SKM-1 treated with dmso at 0.1 percent for 144 hours (cell line): ENCODE measurements at regions not wholly inside any gene's neighbourhood (a gene's known extent, or its start where the extent isn't known, plus 50 kb on each side); places are given as distances from the start of the nearest gene placed in this dataset.
"Not testable (repeated sequence)": the region's sequence is repeated elsewhere in the genome, so short reads cannot be mapped to it uniquely, and the experiment has no call there.

Experiments used
- DNase-seq: peaks from one replicate; lab custom pipeline; 2025; ENCODE audit not compliant: unreplicated experiment; lab: John Stamatoyannopoulos, UW

DNA sequence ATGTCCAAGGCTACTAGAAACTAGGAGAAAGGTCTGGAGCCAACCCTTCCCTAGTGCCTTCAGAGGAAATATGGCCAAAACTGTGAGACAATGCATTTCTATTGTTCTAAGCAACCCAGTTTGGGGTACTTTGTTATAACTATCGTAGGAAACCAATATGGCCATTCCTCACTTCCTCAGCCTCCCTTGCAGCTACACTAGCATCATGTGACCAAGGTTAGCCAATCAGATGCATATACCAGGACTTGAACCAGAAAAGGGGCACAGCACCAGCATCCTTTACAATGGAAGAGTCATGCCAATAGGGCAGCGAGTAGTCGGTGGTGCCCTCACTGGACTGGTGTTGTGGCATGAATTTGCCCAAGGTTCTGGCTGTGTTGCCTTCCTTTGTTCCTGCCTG lies 464.0 kb downstream of the TMEM114 start:
- DNase-seq = no peak

DNA sequence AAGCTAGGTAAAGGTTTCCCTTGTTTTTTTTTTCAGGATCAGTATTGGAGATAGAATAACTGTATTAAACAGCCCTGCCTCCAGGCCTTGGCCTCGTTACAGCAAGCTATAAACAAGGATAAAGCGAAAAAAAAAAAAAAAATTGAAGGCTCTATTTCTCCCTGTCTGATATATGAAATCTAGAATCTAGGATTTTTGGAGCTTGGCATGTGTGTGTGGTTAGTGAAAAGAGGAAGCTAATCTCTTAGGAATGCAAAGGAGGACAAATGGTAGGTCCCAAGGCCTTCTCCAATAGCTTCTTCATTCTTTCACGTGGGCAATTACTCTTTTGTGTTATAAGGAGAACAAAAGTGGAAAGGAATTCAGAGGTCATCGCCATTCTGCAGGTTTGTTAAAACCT lies 470.3 kb downstream of the TMEM114 start:
- no peak for DNase-seq

DNA sequence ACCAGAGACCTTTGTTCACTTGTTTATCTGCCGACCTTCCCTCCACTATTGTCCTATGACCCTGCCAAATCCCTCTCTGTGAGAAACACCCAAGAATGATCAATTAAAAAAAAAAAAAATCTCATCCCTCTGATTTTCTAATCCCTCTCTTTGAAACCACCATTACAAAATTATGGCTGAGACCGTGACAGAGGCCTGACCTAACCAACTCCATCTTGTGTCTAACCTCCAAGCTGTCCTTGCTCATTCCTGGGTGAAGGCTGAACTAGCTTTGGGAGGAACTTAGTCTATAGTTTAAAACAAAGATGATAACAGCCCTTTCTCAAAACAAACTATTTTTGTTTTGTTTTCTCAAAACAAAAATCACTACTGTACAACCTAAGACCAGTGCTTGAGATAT lies 474.5 kb downstream of the TMEM114 start:
- DNase-seq = no peak

DNA sequence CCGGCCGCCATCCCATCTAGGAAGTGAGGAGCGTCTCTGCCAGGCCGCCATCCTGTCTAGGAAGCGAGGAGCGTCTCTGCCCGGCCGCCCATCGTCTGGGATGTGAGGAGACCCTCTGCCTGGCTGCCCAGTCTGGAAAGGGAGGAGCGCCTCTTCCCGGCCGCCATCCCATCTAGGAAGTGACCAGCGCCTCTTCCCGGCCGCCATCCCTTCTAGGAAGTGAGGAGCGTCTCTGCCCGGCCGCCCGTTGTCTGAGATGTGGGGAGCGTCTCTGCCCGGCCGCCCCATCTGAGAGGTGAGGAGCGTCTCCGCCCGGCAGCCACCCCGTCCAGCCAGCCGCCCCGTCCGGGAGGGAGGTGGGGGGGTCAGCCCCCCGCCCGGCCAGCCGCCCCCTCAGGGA lies 475.4 kb downstream of the TMEM114 start:
- DNase-seq = not testable (repeated sequence)

DNA sequence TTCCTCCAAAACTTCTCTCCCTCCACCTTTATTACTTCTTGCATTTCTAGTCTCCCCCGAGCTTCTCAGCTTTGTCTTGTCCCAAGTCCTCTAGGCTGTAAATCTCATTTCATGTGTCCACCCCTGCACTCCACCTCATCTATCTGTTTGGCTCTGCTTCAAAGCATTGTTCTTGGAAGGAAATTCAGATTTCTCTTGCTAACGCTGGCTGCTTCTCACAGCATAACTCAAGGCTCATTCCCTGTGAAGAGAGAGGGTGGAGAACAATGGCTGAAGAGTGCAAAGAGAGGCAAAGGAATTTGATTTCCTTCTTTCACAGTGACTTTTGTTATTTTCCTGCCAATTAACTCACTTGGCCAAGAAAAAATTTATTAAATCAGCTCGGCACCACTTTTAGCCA lies 476.5 kb downstream of the TMEM114 start:
- DNase-seq = no peak

DNA sequence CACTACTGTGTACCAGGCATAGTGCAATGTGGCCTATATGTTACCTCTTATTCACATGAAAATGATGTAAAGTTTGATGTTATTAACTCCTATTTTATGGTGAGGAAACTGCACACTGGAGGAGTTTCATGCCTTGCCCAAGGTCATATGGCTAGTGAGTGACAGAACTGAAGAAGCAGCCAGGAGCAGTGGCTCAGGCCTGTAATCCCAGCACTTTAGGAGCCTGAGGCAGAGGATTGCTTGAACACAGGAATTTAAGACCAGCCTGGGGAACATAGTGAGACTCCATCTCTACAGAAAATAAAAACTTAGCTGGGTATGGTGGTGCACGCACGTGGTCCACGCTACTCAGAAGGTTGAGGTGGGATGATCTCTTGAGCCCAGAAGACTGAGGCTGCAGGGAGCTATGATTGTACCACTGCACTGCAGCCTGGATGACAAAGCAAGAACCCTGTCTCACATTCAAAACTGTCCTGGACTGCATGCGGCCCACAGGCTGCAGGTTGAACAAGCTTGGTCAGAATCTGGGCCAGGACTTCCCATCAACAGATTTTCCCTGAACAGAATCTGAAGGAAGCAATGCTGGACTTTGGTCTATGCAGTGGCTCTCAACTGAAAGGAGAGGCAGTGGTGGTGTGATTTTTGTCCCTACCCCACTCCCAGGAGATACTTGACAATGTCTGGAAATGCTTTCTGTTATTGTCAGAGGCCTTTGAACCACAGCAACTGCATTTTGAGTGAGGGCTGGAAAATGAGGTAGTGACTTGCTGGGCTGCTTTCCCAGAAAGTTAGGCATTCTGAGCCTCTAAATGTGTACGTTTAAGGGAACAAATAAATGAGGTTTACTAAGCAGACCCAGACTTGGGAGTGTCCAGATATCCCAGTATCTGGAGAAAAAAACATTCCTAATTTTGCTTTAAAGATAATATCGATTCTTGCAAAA lies 479.5 kb downstream of the TMEM114 start:
- DNase-seq = no peak

DNA sequence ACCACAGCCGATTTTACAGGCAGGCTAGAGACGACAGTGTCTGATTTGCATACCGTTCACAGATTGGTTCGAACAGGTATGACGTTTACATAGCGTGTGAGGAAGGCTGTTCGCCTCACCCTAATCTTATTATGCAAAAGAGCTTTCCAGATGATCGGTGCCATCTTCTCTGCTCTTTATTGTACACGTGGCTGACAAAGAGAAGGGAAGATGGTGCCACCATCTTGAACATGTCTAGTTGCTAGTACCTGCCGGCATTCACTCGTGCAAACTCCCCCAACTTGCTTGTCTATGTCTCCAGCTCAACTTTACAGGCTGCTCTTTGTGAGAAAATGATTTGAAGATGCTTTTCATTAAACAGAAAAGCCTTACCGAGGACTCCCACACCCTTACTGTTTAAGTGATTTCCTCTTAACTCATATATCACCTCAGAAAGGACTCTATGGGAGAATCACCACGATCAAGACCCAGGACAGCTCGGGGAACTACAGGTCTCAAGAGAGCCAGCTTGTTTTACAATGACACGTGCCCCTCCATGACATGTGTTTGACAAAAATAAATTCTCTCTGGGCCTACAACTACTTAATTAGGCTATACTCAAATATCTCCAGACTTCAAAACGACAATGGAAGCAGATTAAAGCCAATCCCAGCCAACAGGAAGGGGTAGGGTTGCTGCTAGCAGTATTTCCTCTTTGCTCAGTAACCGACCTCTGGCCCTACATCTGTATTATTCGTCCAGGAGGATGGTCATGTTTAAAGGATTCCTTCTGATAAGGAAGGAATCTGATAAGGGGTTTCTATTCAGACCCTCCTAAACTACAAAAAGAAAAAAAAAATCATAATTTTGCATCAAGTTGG lies 480.6 kb downstream of the TMEM114 start:
- no peak for DNase-seq

DNA sequence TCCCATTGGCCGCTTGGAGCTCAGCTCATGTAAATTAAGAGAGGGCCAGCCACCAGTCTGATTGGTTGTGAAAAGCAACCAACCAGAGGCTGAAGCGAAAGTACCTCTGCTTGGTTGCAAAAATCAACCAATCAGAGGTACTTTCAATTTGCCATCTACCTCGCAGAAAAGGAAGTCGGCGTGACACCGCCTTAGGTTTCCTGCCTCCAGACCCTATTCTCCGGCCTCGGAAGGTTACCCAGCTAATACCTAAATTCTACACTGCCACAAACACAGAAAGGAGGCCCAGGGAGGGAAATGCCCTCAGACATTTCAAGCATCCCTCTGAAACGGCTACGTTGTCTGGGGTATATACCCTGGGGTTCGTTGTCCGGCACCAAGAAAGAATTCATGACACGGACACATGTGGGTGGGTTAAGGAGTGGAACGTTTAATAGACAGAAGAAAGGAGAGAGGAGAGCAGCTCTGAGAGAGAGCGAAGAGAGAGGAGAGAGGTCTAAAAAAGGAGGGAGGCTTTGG lies 481.3 kb downstream of the TMEM114 start:
- DNase-seq = no peak

DNA sequence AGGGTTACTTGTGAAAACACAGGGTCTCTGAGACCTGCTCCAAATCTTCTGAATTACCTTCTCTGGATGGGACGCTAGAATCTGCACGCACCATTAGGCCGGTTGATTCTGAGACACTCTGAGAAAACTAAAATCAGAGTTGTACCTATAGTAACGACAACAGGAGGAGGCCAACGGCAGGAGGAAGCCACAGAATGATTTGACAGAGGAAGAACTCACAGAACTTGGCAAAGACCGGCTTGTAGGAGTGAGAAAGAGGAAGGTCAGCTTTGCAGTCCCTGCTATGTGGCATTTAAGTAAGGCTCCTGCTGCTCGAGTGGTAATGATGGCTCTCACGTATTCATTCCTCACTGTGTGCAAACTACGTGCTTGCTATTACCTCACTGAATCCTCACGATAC lies 483.0 kb downstream of the TMEM114 start:
- no peak for DNase-seq

DNA sequence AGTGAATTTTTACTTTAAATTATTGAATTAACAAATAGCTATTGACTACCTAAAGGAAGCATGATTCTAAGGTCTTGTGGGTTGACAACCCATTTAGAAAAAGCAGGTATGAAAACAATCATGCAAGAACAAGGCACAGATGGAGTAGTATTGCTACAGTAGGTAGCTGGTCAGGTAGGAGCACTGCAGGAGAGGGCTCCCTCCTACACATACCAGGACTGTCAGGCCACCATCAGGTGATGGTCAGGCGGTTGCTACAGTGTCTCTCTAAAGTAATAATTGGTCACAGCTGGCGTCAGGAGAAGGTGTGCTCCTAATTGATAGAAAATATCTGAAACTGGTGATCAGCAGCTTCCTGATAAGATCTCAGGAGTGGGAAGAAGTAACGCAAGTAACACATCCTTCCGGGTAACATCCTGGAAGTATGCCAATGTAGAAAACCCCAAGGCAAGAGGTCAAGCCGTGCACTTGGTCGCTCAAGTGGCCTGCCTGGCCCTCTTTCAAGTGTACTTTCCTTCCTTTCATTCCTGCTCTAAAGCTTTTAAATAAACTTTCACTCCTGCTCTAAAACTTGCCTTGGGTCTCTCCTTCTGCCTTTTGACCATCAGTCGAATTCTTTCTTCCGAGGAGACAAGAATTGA lies 486.5 kb downstream of the TMEM114 start:
- DNase-seq = no peak

DNA sequence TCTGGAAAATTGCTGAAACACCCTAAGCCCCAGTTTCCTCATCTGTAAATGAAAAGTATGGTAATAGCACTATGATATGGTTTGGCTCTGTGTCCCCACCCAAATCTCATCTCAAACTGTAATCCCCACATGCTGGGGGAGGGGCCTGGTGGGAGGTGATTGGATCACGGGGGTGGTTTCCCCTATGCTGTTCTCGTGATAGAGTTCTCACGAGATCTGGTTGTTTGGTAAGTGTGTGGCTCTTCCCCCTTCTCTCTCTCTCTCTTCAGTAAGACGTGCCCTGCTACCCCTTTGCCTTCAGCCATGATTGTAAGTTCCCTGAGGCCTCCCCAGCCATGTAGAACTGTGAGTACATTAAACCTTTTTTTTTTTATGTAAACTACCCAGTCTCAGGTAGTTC lies 490.7 kb downstream of the TMEM114 start:
- DNase-seq = no peak

DNA sequence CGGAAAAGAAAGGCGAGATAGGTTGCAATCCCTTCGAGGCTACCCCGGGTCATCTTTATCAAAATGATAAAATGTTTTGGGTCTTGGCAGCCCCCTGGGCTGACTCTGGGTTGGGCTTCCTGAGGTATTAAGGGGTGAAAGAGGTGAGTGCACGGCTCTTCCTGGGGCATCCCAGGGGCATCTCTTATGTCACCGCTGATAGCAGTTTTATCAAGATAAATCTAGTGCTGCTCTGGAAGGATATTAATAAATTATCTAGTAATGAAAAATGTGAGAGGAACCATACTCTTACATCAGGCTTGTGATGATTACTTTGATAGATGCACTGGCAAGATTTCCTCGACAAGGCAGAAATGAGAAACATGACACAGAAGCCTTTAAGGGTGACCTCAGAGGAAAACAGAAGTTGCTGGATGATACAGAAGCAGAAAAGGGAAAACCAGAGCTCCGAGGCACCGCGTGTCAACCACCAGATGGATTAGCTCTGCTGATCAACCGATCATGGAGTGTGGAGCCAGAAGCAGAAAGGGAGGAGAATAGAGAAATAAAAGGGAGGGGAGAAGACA lies 491.3 kb downstream of the TMEM114 start:
- DNase-seq = no peak

DNA sequence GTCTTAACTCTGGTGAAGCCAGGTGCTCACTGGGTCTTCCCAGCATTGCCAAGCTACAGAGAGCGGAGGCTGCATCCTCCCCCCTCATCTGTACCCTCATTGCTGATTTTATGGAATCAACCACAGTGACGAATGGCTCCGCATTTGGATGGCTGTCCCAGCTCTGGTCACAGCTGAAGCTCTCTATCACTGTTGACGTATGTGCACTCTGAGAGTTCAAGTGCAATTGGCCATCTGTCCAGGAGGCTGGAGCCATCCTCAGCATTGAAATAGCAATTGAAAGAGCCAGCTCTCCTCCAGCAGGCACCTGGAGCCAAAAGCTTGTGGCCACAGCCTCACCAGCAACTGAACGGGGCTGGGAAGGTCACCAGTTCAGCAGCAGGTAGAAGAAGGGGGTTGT lies 494.1 kb downstream of the TMEM114 start:
- no peak for DNase-seq

DNA sequence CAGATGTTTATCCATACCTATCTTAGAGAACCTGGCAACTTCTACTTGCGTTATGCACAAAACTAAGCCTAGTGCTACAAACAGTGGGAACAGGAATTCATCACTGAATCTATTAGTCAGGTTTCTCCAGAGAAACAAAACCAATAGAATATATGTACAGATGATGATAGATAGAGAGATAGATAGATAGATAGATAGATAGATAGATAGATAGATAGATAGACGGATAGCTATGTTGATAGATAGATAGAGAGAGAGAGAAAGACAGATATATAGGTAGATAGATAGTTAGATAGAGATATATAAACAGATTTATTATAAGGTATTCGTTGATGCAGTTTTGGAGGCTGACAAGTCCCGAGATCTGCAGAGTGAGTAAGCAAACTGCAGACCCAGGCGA lies 495.6 kb downstream of the TMEM114 start:
- DNase-seq = no peak

DNA sequence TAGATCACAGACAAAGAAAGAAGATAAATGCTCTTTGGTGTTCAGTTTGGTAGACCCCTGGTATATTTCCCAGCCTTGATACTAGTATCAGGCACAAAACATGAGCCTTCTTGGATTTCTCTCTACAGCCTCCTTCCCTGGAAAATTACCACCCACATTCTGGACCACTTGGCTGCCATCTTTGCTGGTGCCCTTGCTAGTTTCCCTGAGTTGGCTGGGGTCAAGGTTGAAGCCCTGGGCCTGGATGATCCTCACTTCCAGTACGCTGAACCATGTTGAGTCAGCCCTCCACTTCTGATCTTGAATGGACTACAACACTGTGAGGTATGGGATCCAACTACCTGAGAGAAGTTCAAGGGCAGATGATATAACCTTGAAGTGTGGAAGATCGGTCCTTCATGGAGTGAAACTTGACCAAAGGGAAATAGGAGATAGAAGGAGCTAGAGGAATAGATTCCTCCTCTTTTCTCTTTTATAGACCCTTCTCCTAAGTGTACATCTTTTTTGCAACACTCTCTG lies 501.4 kb downstream of the TMEM114 start:
- DNase-seq = no peak

DNA sequence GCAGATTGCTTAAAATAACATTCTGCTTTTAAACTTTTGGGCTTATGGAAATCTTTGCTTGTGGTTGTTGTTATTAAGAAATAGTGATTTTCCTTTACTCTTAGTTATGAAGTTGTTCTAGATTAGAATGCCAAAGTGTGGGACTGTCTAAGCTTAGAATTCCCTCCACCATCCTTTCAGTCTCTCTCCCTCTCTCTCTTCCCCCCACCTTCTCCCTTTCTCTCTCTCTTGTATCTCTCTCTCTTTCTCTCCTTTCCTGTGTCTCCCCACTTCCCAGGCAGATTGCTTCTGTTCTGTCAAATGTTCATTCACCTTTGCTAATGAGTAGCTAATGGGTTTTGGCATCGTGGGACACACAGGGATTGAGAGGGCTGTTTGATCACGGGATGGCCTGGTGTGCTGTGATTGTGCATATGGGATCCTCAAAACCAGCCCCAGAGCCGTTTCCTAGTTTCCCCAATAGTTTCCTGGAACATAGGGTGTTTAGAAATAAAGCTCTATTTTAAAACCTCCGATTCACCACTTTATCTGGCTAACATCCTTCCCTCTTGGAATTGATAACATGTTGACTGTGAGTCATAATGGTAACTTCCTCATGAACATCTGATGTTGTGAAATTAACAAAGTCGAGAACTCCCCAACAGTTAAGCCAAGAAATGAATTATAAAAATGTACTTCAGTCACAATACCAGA lies 502.6 kb downstream of the TMEM114 start:
- DNase-seq = no peak

DNA sequence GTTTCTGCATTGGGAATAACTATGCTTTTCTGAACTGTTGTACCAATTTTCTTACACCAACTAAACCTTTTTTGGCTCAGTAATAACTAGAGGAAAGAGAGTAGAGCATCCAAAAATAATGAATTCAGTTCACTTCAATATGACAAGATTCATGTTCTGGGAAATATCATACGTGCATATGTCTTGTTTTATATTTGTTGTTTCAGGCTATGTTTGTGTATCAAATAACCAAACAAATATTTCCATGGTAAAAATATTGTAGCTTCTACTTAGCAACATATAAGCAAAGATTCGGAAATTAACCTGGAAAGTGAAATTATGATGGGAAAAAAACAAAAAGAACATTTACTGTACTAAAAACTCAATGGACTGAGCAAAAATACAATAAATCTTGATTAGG lies 503.2 kb downstream of the TMEM114 start:
- no peak for DNase-seq

DNA sequence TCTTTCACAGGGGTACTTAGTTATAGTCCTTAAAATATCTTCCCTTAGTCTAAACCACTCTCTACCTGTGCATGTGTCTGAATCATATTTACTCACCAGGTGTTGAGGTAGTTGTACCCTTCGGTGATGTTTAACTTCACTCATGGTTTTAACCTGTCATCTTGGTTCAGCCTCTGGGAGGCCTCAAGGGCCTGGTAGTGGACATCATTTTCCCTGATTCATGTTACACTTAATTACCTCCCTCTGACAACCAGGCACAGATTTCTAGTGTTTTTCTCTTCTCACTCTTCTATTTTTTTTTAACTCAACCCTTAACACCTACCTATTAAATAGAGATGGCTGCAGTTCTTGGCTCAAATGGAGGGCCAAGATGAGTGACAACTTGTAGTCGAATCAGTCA lies 505.4 kb downstream of the TMEM114 start:
- DNase-seq = no peak

DNA sequence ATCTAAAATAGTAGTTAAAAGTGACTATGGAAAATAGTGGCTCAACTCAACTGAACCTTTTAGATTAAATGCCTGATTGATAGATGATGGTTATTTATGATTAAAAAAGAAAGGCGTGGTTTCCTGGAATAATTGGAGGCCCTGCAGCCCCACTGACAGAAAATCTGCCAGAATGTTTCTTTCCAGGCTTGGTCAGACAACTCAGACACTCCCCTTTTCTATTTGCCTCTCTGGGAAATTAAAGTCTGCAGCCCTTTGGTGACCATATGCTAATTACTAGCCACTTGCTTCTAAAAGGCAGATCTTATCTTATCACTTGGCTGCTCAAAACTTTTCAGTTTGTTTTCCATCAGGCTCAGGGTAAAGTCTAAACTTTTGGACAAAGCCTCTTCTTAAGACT lies 506.0 kb downstream of the TMEM114 start:
- no peak for DNase-seq

DNA sequence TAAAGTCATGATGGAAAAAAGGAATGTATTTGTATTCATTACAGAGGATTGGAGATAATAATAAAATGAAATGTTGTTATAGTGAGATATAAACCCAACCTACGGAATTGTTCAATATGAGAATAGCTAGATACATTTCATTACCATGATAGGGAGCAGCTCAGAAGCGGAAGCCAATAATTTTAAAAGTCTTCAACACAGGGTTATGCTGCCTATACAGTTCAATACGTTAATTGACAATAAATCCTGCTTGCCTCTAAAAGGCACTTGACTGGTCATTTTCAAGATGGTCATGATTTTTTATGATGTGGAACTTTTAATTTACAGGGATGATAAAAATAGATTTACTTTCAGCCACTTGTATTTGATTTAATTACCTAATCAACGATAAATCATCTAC lies 506.8 kb downstream of the TMEM114 start:
- no peak for DNase-seq
